Osteocyte (in vitro differentiated cells): ENCODE measurements at regions not wholly inside any gene's neighbourhood (a gene's known extent, or its start where the extent isn't known, plus 50 kb on each side); places are given as distances from the start of the nearest gene placed in this dataset.

Experiments
- DNase-seq: peaks from one replicate; pipeline ENCODE4 v3.0.0; 2021; ENCODE audit warnings: mixed read lengths; ENCODE audit not compliant: unreplicated experiment; ENCODE audit errors: extremely low spot score
- H3K27ac Mint-ChIP-seq: one replicate; pipeline ENCODE4 v1.8.0; 2021; ENCODE audit warnings: mild to moderate bottlenecking, mixed read lengths; ENCODE audit not compliant: unreplicated experiment
- H3K27me3 Mint-ChIP-seq: one replicate; pipeline ENCODE4 v1.8.0; 2021; ENCODE audit warnings: mixed read lengths; ENCODE audit not compliant: unreplicated experiment
- H3K36me3 Mint-ChIP-seq: one replicate; pipeline ENCODE4 v1.8.0; 2021; ENCODE audit warnings: mixed read lengths; ENCODE audit not compliant: unreplicated experiment
- H3K4me1 Mint-ChIP-seq: one replicate; pipeline ENCODE4 v1.8.0; 2021; ENCODE audit warnings: mixed read lengths; ENCODE audit not compliant: unreplicated experiment
- H3K4me3 Mint-ChIP-seq: one replicate; pipeline ENCODE4 v1.8.0; 2021; ENCODE audit warnings: mild to moderate bottlenecking, moderate library complexity, mixed read lengths; ENCODE audit not compliant: unreplicated experiment
- H3K9me3 Mint-ChIP-seq: one replicate; pipeline ENCODE4 v1.8.0; 2021; ENCODE audit warnings: mixed read lengths; ENCODE audit not compliant: unreplicated experiment
- TF ChIP-seq, protein P1 (sequence below): fragments of 200-600 bp; sonication (generic); IDR thresholded peaks from 2 replicates; pipeline ENCODE4 v1.5.0; 2021; ENCODE audit warnings: antibody characterized with exemption, mild to moderate bottlenecking, moderate library complexity

DNA sequence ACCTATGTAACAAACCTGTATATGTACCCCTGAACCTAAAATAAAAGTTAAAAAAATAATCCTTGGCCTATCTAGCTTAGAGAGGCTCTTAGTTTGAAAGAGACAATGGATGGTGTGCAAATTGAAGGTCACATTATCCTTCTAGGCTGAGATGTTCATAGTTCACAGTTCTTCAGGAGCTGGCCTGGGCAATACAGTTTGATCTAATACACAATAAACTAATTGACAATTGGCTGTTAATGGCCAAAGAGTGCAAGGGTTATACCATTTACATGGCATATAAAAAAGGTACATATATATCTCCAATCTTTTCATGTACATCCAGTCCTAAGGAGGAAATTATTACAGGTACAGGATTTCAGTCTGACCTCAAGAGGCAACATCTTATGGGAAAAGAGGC is 117.4 kb upstream of the NEDD9 start:
- Mint-ChIP-seq H3K4me1 (peaks cover 18% of the 10 kb centered on the region), H3K27me3 (no peaks in the 10 kb centered on the region), H3K4me3 (no peak overlapping the region), H3K9me3 (peaks cover 9% of the 10 kb centered on the region), H3K27ac (no peak overlapping the region), H3K36me3 (no peaks in the 10 kb centered on the region)
- TF ChIP-seq, protein P1, sequence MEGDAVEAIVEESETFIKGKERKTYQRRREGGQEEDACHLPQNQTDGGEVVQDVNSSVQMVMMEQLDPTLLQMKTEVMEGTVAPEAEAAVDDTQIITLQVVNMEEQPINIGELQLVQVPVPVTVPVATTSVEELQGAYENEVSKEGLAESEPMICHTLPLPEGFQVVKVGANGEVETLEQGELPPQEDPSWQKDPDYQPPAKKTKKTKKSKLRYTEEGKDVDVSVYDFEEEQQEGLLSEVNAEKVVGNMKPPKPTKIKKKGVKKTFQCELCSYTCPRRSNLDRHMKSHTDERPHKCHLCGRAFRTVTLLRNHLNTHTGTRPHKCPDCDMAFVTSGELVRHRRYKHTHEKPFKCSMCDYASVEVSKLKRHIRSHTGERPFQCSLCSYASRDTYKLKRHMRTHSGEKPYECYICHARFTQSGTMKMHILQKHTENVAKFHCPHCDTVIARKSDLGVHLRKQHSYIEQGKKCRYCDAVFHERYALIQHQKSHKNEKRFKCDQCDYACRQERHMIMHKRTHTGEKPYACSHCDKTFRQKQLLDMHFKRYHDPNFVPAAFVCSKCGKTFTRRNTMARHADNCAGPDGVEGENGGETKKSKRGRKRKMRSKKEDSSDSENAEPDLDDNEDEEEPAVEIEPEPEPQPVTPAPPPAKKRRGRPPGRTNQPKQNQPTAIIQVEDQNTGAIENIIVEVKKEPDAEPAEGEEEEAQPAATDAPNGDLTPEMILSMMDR = no peak
- no peak for DNase-seq

DNA sequence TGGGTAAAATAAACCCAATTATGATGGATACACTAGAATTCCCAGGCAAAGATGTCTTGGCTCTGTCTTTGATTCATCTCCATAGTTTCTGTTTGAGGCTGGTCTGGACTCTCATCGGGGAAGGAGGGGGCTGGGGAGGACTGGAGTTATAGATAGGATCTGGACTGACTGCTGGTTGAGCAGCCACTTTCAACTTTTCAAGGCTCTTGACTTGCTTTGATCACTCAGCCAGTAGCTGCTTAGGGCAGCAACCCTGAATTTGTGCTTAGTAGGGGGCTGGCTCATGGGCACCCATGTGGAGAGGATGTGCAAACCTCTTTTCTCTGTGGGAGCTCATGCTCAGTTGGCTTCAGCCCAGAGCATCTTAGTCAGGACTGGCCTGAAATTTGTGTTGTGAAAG is 114.0 kb upstream of the NEDD9 start:
- TF ChIP-seq, protein P1 = no peak
- Mint-ChIP-seq H3K4me1 (no peaks in the 10 kb centered on the region), H3K27me3 (no peaks in the 10 kb centered on the region), H3K4me3 (no peak overlapping the region), H3K27ac (no peak overlapping the region), H3K9me3 (peaks cover 13% of the 10 kb centered on the region), H3K36me3 (no peaks in the 10 kb centered on the region)
- no peak for DNase-seq

DNA sequence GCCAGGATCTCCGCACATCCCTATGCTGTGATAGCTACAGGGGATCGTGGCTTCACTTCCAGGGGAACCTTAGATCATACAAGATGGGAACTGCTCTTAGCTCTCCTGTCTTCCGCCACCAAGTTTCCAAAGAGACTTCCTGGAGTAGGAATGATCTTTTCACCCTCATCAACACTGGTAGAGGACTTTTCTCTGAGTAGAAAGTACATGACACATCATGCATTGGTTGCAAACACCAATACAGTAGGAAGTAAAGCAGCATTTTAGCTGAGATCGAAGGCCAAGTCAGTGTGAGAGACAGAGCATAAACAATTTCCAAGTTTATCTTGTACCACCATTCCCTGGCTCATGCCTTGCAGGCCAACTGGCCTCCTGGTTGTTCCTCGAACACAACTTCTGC is 113.1 kb upstream of the NEDD9 start:
- Mint-ChIP-seq H3K27ac (no peak overlapping the region), H3K36me3 (no peaks in the 10 kb centered on the region), H3K9me3 (peaks cover 13% of the 10 kb centered on the region), H3K4me1 (no peaks in the 10 kb centered on the region), H3K4me3 (no peak overlapping the region), H3K27me3 (no peaks in the 10 kb centered on the region)
- no peak for DNase-seq
- TF ChIP-seq, protein P1 = no peak

DNA sequence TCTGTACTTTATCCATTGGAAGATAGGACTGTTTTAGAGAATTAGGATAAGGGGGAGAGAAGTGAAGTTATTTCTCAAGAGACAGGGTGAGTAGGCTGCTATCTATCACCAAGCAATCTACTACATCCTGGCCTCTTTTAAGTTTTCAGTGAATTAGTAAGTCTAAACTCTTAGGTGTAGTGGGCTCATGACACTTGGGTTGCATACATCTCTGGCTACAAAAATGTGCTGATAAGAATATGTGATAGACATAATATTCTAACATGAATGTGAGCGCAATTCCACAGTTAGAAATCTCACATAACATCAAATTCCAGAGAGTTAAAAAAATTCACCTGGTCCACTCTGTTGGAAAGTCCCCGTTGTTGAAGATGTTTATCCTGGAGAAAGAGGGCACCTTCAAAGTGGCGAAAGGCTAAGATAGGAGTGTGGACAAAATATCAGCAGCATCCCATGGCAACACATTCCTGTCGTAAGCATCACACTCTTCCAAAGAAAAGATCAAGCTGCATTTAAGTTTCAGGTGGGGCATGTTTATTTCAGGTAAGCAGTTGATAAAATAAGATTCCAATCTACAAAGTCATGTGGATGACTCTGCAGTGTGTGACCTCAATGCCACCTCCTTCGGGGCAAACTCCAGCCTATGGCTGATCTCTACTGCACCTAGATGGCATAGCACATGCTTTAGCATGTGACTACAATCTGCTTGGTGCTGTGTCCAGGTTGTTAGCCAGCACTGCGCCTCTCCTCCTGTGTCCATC is 111.7 kb upstream of the NEDD9 start:
- H3K27me3 Mint-ChIP-seq = no peaks in the 10 kb centered on the region
- DNase-seq = no peak
- H3K4me1 Mint-ChIP-seq = no peaks in the 10 kb centered on the region
- H3K36me3 Mint-ChIP-seq = no peaks in the 10 kb centered on the region
- TF ChIP-seq, protein P1 = no peak
- H3K27ac Mint-ChIP-seq = no peak overlapping the region
- H3K9me3 Mint-ChIP-seq = peaks cover 13% of the 10 kb centered on the region
- H3K4me3 Mint-ChIP-seq = no peak overlapping the region

DNA sequence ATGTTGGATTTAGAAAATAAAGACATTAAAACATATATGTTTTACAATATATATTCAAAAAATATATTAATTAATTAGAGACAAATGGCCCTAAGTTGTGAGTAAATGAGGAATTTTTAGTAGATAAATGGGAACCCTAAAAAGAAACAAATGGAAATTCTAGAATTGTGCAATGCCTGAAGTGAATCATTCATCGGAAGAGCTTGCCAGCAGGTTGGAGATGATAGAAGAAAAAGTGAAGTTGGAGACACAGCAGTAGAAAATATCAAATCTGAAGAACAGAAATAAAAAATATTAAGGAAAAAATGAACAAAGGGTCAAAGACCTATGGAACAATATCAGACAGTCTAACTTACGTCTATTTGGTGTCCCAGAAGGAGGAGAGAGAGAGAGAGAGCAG is 109.4 kb upstream of the NEDD9 start:
- no peak overlapping the region for H3K27ac Mint-ChIP-seq
- no peak for DNase-seq
- H3K4me3 Mint-ChIP-seq = no peak overlapping the region
- TF ChIP-seq, protein P1 = no peak
- H3K36me3 Mint-ChIP-seq = no peaks in the 10 kb centered on the region
- no peaks in the 10 kb centered on the region for H3K4me1 Mint-ChIP-seq
- no peaks in the 10 kb centered on the region for H3K27me3 Mint-ChIP-seq
- H3K9me3 Mint-ChIP-seq = peaks cover 4% of the 10 kb centered on the region
